CD8-positive, alpha-beta memory T cell (primary cell): ENCODE measurements at regions not wholly inside any gene's neighbourhood (a gene's known extent, or its start where the extent isn't known, plus 50 kb on each side); places are given as distances from the start of the nearest gene placed in this dataset.

ENCODE experiments used
- CTCF ChIA-PET: fragments of 350-600 bp; sonication (Branson Sonifier 250); formaldehyde crosslinking; loops from one replicate; lab custom pipeline; 2021; ENCODE audit warnings: antibody characterized with exemption; lab: Charles Lee
- POLR2A ChIA-PET: fragments of 350-600 bp; sonication (Branson Sonifier 250); formaldehyde crosslinking; loops from one replicate; lab custom pipeline; 2021; ENCODE audit warnings: antibody characterized with exemption; lab: Charles Lee
- DNase-seq, 5 donors: peaks; one replicate each; pipeline versions ENCODE4 v3.0.0 to v3.0.0-alpha.2; 2020 to 2022; ENCODE audit warnings: mixed read lengths in 1 of 5
- H3K27ac ChIP-seq: one replicate; pipeline ENCODE4 v1.7.0; 2013; ENCODE audit warnings: low read depth, mild to moderate bottlenecking, low read length, moderate library complexity
- H3K27me3 ChIP-seq: 2 replicates; pipeline ENCODE4 v1.7.0; 2013; ENCODE audit warnings: low read length, mild to moderate bottlenecking; ENCODE audit not compliant: insufficient read depth, poor library complexity, severe bottlenecking
- H3K36me3 ChIP-seq: 2 replicates; pipeline ENCODE4 v1.7.0; 2013; ENCODE audit warnings: mild to moderate bottlenecking, low read length, moderate library complexity; ENCODE audit not compliant: insufficient read depth
- H3K4me1 ChIP-seq: 2 replicates; pipeline ENCODE4 v1.7.0; 2013; ENCODE audit warnings: mild to moderate bottlenecking, low read length, moderate library complexity; ENCODE audit not compliant: insufficient read depth
- H3K4me3 ChIP-seq: 2 replicates; pipeline ENCODE4 v1.7.0; 2013; ENCODE audit warnings: mild to moderate bottlenecking, low read length
- H3K9me3 ChIP-seq: 2 replicates; pipeline ENCODE4 v1.7.0; 2013; ENCODE audit warnings: mild to moderate bottlenecking, low read length
- H3K27ac Mint-ChIP-seq, 8 donors: one replicate each; pipeline ENCODE4 v1.8.0; 2020 to 2021; ENCODE audit warnings: mixed read lengths in 8 of 8, mild to moderate bottlenecking in 6 of 8, inconsistent platforms in 3 of 8, moderate library complexity in 3 of 8
- H3K27me3 Mint-ChIP-seq, 2 donors: one replicate each; pipeline ENCODE4 v1.8.0; 2020 to 2021; ENCODE audit warnings: mixed read lengths in 2 of 2, mild to moderate bottlenecking in 1 of 2, moderate library complexity in 1 of 2
- H3K36me3 Mint-ChIP-seq, 3 donors: one replicate each; pipeline ENCODE4 v1.8.0; 2020 to 2021; ENCODE audit warnings: mixed read lengths in 3 of 3, inconsistent platforms in 1 of 3, mild to moderate bottlenecking in 1 of 3
- H3K4me1 Mint-ChIP-seq, 3 donors: one replicate each; pipeline ENCODE4 v1.8.0; 2020 to 2021; ENCODE audit warnings: mixed read lengths in 3 of 3, inconsistent platforms in 1 of 3, mild to moderate bottlenecking in 1 of 3
- H3K4me3 Mint-ChIP-seq, 7 donors: one replicate each; pipeline ENCODE4 v1.8.0; 2020 to 2021; ENCODE audit warnings: mixed read lengths in 7 of 7, mild to moderate bottlenecking in 6 of 7, moderate library complexity in 4 of 7, inconsistent platforms in 2 of 7
- H3K9me3 Mint-ChIP-seq, 5 donors: one replicate each; pipeline ENCODE4 v1.8.0; 2020 to 2022; ENCODE audit warnings: mixed read lengths in 5 of 5, mild to moderate bottlenecking in 3 of 5, moderate library complexity in 2 of 5, inconsistent platforms in 1 of 5

DNA sequence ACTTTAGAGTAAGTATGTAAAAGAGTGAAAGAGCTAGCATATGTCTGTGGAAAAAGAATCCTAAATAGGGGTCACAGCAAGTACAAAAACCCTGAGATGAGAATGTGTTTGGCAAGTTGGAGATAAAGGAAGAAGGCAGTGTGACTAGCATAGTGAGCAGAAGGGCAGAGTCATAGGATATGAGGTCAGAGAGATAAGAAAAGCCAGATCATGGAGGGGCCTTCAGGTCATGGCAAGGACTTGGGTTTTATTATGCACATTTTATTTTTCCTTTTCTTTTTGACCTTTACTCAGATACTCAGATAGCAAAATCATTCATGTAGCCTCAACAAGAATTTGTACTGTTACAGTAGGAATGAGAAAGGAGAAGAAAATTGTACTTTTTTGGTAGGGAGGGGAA is 138.0 kb downstream of the GJA1 start:
- Histone ChIP-seq H3K36me3 (no peaks in the 10 kb centered on the region), H3K27me3 (no peaks in the 10 kb centered on the region), H3K27ac (no peak overlapping the region), H3K9me3 (no peaks in the 10 kb centered on the region), H3K4me3 (no peak overlapping the region), H3K4me1 (no peaks in the 10 kb centered on the region)
- no peak for DNase-seq
- Mint-ChIP-seq H3K9me3 (peaks cover 0 to 7% (median 2%) of the 10 kb centered on the region in 5 donors), H3K4me3 (no peak overlapping the region), H3K27me3 (no peaks in the 10 kb centered on the region), H3K27ac (no peak overlapping the region), H3K36me3 (no peaks in the 10 kb centered on the region), H3K4me1 (peaks cover 0 to 4% (median 0%) of the 10 kb centered on the region in 3 donors)
- ChIA-PET POLR2A (no interaction called here), CTCF (no interaction called here)

DNA sequence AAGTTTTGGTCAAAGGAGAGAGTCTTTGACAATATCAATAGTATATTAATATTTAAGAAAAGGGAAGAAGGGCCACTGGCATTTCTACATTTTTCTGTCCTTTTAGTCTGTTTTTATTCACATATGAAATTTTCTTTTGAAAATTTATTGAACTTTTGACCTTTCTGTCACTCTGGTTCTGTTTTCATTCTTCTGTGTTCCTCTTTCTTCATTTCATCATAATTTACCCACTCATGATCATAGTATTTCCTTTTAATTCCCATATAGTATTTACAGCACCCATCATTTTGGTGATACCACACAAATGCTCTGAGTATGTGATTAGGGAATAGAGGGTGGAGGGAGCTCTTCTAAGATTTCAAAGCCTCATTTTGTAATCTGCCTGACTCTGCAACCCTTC is 142.8 kb downstream of the GJA1 start:
- no peak overlapping the region for H3K27ac Mint-ChIP-seq
- H3K4me3 Mint-ChIP-seq: no peak overlapping the region
- no peak overlapping the region for H3K27ac ChIP-seq
- no peaks in the 10 kb centered on the region for H3K36me3 ChIP-seq
- no peaks in the 10 kb centered on the region for H3K36me3 Mint-ChIP-seq
- no peaks in the 10 kb centered on the region for H3K27me3 Mint-ChIP-seq
- POLR2A ChIA-PET: no interaction called here
- no peaks in the 10 kb centered on the region for H3K9me3 ChIP-seq
- no peaks in the 10 kb centered on the region for H3K4me1 ChIP-seq
- CTCF ChIA-PET: no interaction called here
- H3K27me3 ChIP-seq: no peaks in the 10 kb centered on the region
- H3K4me3 ChIP-seq: no peak overlapping the region
- DNase-seq: no peak
- peaks cover 0 to 4% (median 0%) of the 10 kb centered on the region in 3 donors for H3K4me1 Mint-ChIP-seq
- peaks cover 0 to 2% (median 0%) of the 10 kb centered on the region in 5 donors for H3K9me3 Mint-ChIP-seq

DNA sequence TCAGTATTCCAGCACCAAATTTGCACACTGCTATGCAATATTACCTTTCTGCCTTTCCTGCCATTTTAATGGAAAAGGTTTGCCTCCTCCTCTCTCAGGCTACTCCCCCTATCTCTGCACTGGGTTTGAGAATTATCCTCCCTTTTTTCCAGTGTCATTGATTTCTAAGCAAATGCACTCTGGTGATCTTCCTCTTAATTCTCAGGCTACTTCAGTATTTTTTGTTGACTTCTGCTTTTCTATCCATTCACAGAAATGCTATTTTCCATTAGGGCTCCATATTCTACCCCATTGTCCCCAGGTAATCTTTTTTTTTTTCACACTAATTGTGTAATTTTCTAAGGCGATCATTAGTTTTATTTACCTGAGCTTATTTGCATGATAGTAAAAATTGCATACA is 144.0 kb downstream of the GJA1 start:
- ChIA-PET CTCF (no interaction called here), POLR2A (no interaction called here)
- H3K4me3 Mint-ChIP-seq: no peak overlapping the region
- H3K4me3 ChIP-seq: no peak overlapping the region
- H3K36me3 ChIP-seq: no peaks in the 10 kb centered on the region
- peaks cover 0 to 1% (median 0%) of the 10 kb centered on the region in 5 donors for H3K9me3 Mint-ChIP-seq
- no peaks in the 10 kb centered on the region for H3K27me3 ChIP-seq
- H3K9me3 ChIP-seq: no peaks in the 10 kb centered on the region
- no peaks in the 10 kb centered on the region for H3K4me1 Mint-ChIP-seq
- H3K4me1 ChIP-seq: no peaks in the 10 kb centered on the region
- no peak overlapping the region for H3K27ac ChIP-seq
- no peaks in the 10 kb centered on the region for H3K36me3 Mint-ChIP-seq
- no peak overlapping the region for H3K27ac Mint-ChIP-seq
- no peaks in the 10 kb centered on the region for H3K27me3 Mint-ChIP-seq
- no peak for DNase-seq

DNA sequence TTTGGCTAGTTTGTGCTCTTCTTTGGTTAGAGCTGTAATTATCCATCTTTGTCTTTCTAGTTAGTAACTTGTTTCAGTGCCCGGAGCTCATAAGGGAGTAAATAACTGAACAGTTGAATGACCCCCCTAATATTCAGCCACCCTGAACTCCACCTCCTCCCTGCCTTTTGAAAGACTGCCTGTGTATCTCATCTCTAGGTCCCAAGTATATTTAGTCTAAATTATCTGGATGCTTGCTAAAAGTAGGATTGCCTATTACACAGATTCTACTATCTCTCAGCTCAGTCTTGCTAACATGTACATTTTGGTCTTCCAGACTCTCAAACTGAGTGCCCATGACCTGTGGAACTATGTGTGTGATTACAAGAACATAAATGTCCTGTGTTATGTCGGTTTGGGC is 145.9 kb downstream of the GJA1 start:
- no peak overlapping the region for H3K4me3 Mint-ChIP-seq
- no peak overlapping the region for H3K27ac Mint-ChIP-seq
- POLR2A ChIA-PET: no interaction called here
- no peaks in the 10 kb centered on the region for H3K27me3 Mint-ChIP-seq
- Histone ChIP-seq H3K27me3 (no peaks in the 10 kb centered on the region), H3K4me3 (no peak overlapping the region), H3K36me3 (no peaks in the 10 kb centered on the region), H3K4me1 (no peaks in the 10 kb centered on the region), H3K9me3 (no peaks in the 10 kb centered on the region), H3K27ac (no peak overlapping the region)
- H3K9me3 Mint-ChIP-seq: peaks cover 0 to 1% (median 0%) of the 10 kb centered on the region in 5 donors
- CTCF ChIA-PET: no interaction called here
- no peaks in the 10 kb centered on the region for H3K4me1 Mint-ChIP-seq
- H3K36me3 Mint-ChIP-seq: no peaks in the 10 kb centered on the region
- no peak for DNase-seq

DNA sequence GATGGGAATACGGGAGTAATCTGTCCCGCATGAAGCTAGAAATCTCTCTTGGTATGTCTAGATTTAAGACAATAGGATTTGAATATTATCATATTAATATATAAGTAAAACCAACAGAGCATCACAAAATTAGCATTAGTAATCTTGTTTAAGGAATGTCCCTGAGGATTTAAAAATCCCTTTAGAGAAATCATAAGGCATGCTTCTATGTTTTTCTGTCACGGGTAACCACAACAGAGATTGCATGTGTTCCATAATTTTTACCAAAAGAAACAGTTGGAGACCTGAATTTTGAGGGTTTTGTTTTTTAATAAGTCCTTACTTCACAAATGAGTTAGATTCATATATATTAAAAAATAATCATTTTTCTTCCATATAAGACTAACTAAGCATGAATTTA is 146.8 kb downstream of the GJA1 start:
- H3K4me3 ChIP-seq: no peak overlapping the region
- Mint-ChIP-seq H3K4me3 (no peak overlapping the region), H3K27me3 (no peaks in the 10 kb centered on the region), H3K27ac (no peak overlapping the region), H3K4me1 (no peaks in the 10 kb centered on the region), H3K36me3 (no peaks in the 10 kb centered on the region), H3K9me3 (peaks cover 0 to 1% (median 0%) of the 10 kb centered on the region in 5 donors)
- CTCF ChIA-PET: no interaction called here
- no peaks in the 10 kb centered on the region for H3K27me3 ChIP-seq
- no peak overlapping the region for H3K27ac ChIP-seq
- no peaks in the 10 kb centered on the region for H3K4me1 ChIP-seq
- POLR2A ChIA-PET: no interaction called here
- DNase-seq: no peak
- no peaks in the 10 kb centered on the region for H3K36me3 ChIP-seq
- no peaks in the 10 kb centered on the region for H3K9me3 ChIP-seq

DNA sequence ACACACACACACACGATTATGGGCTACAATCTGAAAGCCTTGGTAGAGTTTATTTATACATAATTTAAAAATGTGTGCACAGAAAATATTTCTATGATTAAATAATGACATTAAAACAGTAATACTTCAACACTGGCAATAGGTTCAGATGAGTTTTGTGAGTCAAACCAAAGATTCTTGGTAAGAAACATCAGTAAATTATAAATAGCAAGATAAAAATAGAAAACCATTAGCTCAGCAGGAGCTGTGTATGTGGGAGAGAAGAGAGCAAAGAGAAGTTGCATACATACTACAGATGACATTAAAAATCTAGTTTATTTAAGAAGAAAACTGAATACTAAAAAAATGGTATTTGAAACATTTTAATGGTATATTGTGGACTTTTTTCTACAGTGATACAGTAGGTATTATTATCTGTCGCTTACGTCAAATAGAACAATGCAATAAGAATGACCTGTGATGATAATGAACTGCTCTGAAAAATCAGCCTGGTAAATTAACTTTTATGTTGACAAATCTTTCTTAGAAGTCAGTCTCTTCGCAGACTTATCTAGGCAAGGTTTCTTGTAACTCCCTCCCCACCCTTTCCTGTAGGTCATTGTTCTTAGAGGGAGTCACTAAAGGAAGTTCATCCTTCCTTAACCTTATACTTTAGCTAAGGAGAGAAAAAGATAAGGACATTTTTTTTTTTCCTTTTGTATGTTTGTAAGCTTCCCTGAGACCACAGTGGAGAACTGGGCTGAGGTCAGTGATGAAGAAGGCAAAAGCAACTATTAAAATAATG is 149.3 kb downstream of the GJA1 start:
- no peaks in the 10 kb centered on the region for H3K36me3 ChIP-seq
- no peaks in the 10 kb centered on the region for H3K4me1 Mint-ChIP-seq
- H3K4me3 ChIP-seq: no peak overlapping the region
- ChIA-PET POLR2A (no interaction called here), CTCF (no interaction called here)
- no peaks in the 10 kb centered on the region for H3K27me3 ChIP-seq
- no peaks in the 10 kb centered on the region for H3K4me1 ChIP-seq
- H3K27me3 Mint-ChIP-seq: no peaks in the 10 kb centered on the region
- no peak for DNase-seq
- H3K9me3 ChIP-seq: no peaks in the 10 kb centered on the region
- no peak overlapping the region for H3K27ac Mint-ChIP-seq
- H3K4me3 Mint-ChIP-seq: no peak overlapping the region
- no peaks in the 10 kb centered on the region for H3K36me3 Mint-ChIP-seq
- H3K9me3 Mint-ChIP-seq: peaks cover 0 to 2% (median 0%) of the 10 kb centered on the region in 5 donors
- H3K27ac ChIP-seq: no peak overlapping the region

DNA sequence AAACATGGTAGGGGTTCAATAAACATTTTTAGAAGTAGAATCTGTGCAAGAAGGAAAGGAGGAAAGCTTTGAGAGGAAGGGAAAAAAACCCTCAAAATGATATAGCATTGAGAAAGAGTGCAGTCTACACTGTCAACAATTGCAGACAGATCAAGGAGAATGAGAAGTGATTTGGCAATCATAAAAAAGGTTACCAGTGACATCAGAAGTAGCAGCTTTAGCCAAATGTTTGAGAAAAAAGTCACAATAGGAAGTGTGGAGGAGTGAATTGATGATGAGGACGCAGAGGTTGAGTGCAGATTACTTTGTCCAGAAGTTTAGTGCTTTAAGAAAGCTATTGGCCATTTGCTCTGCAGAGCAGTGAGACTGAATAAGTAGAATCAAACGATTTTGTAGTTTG is 155.0 kb downstream of the GJA1 start:
- H3K4me3 Mint-ChIP-seq: no peak overlapping the region
- Histone ChIP-seq H3K27me3 (no peaks in the 10 kb centered on the region), H3K9me3 (no peaks in the 10 kb centered on the region), H3K4me3 (no peak overlapping the region), H3K27ac (no peak overlapping the region), H3K36me3 (no peaks in the 10 kb centered on the region), H3K4me1 (no peaks in the 10 kb centered on the region)
- no peaks in the 10 kb centered on the region for H3K36me3 Mint-ChIP-seq
- ChIA-PET CTCF (no interaction called here), POLR2A (no interaction called here)
- no peaks in the 10 kb centered on the region for H3K27me3 Mint-ChIP-seq
- no peaks in the 10 kb centered on the region for H3K4me1 Mint-ChIP-seq
- H3K27ac Mint-ChIP-seq: no peak overlapping the region
- peaks cover 0 to 2% (median 0%) of the 10 kb centered on the region in 5 donors for H3K9me3 Mint-ChIP-seq
- no peak for DNase-seq

DNA sequence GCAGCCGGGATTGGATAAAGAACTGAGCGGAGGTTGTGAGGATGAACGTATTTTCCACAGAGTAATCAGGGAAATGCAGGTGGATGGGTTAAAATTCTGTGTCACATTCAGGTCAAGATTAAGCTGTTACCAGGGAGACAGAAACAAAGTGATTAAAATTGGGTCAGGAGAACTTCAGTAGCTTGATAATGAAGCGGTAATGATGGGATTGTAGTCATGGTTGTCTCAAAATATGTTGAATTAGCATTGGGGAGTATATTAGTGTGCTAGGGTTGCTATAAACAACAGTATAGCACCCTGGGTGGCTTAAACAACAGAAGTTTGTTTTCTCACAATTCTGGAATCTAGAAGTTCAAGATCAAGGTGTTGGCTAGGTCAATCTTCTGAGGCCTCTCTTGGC is 155.5 kb downstream of the GJA1 start:
- Mint-ChIP-seq H3K9me3 (peaks cover 0 to 2% (median 0%) of the 10 kb centered on the region in 5 donors), H3K36me3 (no peaks in the 10 kb centered on the region), H3K4me1 (no peaks in the 10 kb centered on the region), H3K27ac (no peak overlapping the region), H3K27me3 (no peaks in the 10 kb centered on the region), H3K4me3 (no peak overlapping the region)
- CTCF ChIA-PET: no interaction called here
- no peaks in the 10 kb centered on the region for H3K4me1 ChIP-seq
- DNase-seq: no peak
- no peaks in the 10 kb centered on the region for H3K36me3 ChIP-seq
- no peaks in the 10 kb centered on the region for H3K9me3 ChIP-seq
- no peaks in the 10 kb centered on the region for H3K27me3 ChIP-seq
- H3K27ac ChIP-seq: no peak overlapping the region
- H3K4me3 ChIP-seq: no peak overlapping the region
- POLR2A ChIA-PET: no interaction called here
